K562 (cell line): ENCODE measurements at regions not wholly inside any gene's neighbourhood (a gene's known extent, or its start where the extent isn't known, plus 50 kb on each side); places are given as distances from the start of the nearest gene placed in this dataset.

Source experiments
- ATAC-seq: fragments of 200-7000 bp; cut with Tn5 transposase; 3 replicates; pipeline ENCODE4 v1.9.1; 2020; ENCODE audit warnings: moderate library complexity
- BruUV-seq: library from RNA; stranded (reverse); fragments of 400-500 nt; replicated peaks from 2 replicates; lab custom pipeline; 2021; lab: Mats Ljungman, UMichigan
- CTCF ChIA-PET: fragments of 300-600 bp; formaldehyde crosslinking; extraction: SDS; loops from one replicate; lab custom pipeline; 2021; ENCODE audit warnings: low intra/inter-chr PET ratio; lab: Yijun Ruan, JAX
- POLR2A ChIA-PET: fragments of 300-600, 350-650 bp; sonication (Branson Sonifier 250); formaldehyde crosslinking; extraction: SDS; loops from one replicate; lab custom pipeline; 2021; ENCODE audit warnings: antibody characterized with exemption, inconsistent platforms; lab: Yijun Ruan, JAX
- DNase-seq, 4 experiments: peaks; one replicate each; pipeline versions ENCODE4 v3.0.0 to v3.0.0-alpha.2; 2011 to 2018; ENCODE audit warnings: low spot score in 3 of 4, mixed read lengths in 3 of 4; ENCODE audit errors: extremely low read depth in 1 of 4
- FAIRE-seq: peaks from 2 replicates; lab custom pipeline; 2011; peaks lifted over from hg19 to GRCh38; lab: Jason Lieb, UNC
- H2AFZ ChIP-seq: 2 replicates; pipeline ENCODE4 v1.6.0; 2011; ENCODE audit warnings: low read depth, low read length, control low read depth, inconsistent platforms
- H3K27ac ChIP-seq: fragments of 200-600 bp; 3 replicates; pipeline ENCODE4 v1.8.0; 2011; ENCODE audit warnings: low read depth, mild to moderate bottlenecking, control low read depth, inconsistent platforms, low read length, moderate library complexity, mixed read lengths; ENCODE audit errors: extremely low read depth
- H3K27me3 ChIP-seq, 2 experiments: fragments of 300-600 bp in 1 of 2; 2 replicates in 1 of 2; 3 replicates in 1 of 2; pipeline versions ENCODE4 v1.6.0 to v1.8.0; 2011; ENCODE audit warnings: inconsistent platforms in 2 of 2, low read length in 2 of 2, mild to moderate bottlenecking in 1 of 2, mixed read lengths in 1 of 2, moderate library complexity in 1 of 2; ENCODE audit not compliant: control insufficient read depth in 2 of 2, insufficient read depth in 2 of 2
- H3K36me3 ChIP-seq: fragments of 300-600 bp; 3 replicates; pipeline ENCODE4 v1.8.0; 2011; ENCODE audit warnings: mild to moderate bottlenecking, low read length, inconsistent platforms; ENCODE audit not compliant: control insufficient read depth, insufficient read depth
- H3K4me1 ChIP-seq, 2 experiments: fragments of 200-600 bp in 1 of 2; replicated peaks in 1 of 2; 2 replicates in 1 of 2; 3 replicates in 1 of 2; pipeline versions ENCODE4 v1.5.1 to v1.8.0; 2011; ENCODE audit warnings: inconsistent platforms in 2 of 2, low read length in 2 of 2, mild to moderate bottlenecking in 1 of 2, mixed read lengths in 1 of 2, moderate library complexity in 1 of 2; ENCODE audit not compliant: control insufficient read depth in 2 of 2, insufficient read depth in 2 of 2
- H3K4me2 ChIP-seq: 2 replicates; pipeline ENCODE4 v1.6.1; 2011; ENCODE audit warnings: low read length, control low read depth, inconsistent platforms, mixed read lengths; ENCODE audit not compliant: insufficient read depth
- H3K4me3 ChIP-seq: fragments of 200-600 bp; sonication (generic), shearing (Covaris generic); 2 replicates; pipeline ENCODE4 v1.5.1; 2016; ENCODE audit warnings: control low read depth, inconsistent platforms
- H3K79me2 ChIP-seq: fragments of 200-600 bp; 3 replicates; pipeline ENCODE4 v1.8.0; 2011; ENCODE audit warnings: low read length, inconsistent platforms; ENCODE audit not compliant: control insufficient read depth, insufficient read depth
- H3K9ac ChIP-seq, 2 experiments: 2 replicates each; pipeline versions ENCODE4 v1.6.0 to v1.6.1; 2011; ENCODE audit warnings: low read depth in 2 of 2, low read length in 2 of 2, control low read depth in 1 of 2, inconsistent platforms in 1 of 2, mild to moderate bottlenecking in 1 of 2, mixed read lengths in 1 of 2; ENCODE audit not compliant: insufficient read depth in 1 of 2
- H3K9me1 ChIP-seq: one replicate; pipeline ENCODE4 v1.6.0; 2011; ENCODE audit warnings: inconsistent platforms, mild to moderate bottlenecking, low read length, moderate library complexity; ENCODE audit not compliant: control insufficient read depth, insufficient read depth
- H3K9me3 ChIP-seq: replicated peaks from 2 replicates; pipeline ENCODE4 v1.5.1; 2011; ENCODE audit warnings: low read depth, low read length, inconsistent platforms; ENCODE audit not compliant: control insufficient read depth, insufficient read depth
- H4K20me1 ChIP-seq: replicated peaks from 2 replicates; pipeline ENCODE4 v1.6.1; 2011; ENCODE audit warnings: low read length, inconsistent platforms, mixed read lengths; ENCODE audit not compliant: control insufficient read depth, insufficient read depth
- CCAR2 ChIP-seq: fragments of 200-400 bp; formaldehyde crosslinking; IDR thresholded peaks from 2 replicates; pipeline ENCODE4 v1.6.1; 2017; ENCODE audit warnings: mild to moderate bottlenecking, low read depth, low read length
- KHSRP ChIP-seq: fragments of 450-650 bp; IDR thresholded peaks from 2 replicates; pipeline ENCODE4 v1.6.1; 2017
- U2AF1 ChIP-seq: fragments of 200-400 bp; formaldehyde crosslinking; optimal IDR thresholded peaks from 2 replicates; pipeline ENCODE3; 2017; ENCODE audit warnings: mild to moderate bottlenecking, low read depth, low read length, moderate library complexity
- whole genome bisulfite sequencing: fragments of 100-300 bp; shearing (Covaris generic); methylation state at CpG from one replicate; pipeline ENCODE4 v1.1.6; 2016; ENCODE audit warnings: low coverage, mixed read lengths; ENCODE audit not compliant: insufficient coverage; ENCODE audit errors: missing lambda C conversion rate; 5-methylcytosine and 5-hydroxymethylcytosine counted together
- in situ Hi-C: fragments of 300-500 bp; cut with MboI; formaldehyde crosslinking; loops from 4 replicates; pipeline ENCODE4 v1.15.0; 2018; ENCODE audit warnings: inconsistent platforms, mixed read lengths
- intact Hi-C: fragments of 100-400 bp; cut with micrococcal nuclease; formaldehyde crosslinking; loops from 2 replicates; pipeline ENCODE4 v1.14.2; 2022
- TF ChIP-seq, protein P1 (sequence below): fragments of 450-650 bp; IDR thresholded peaks from 2 replicates; pipeline ENCODE4 v1.6.1; 2018; ENCODE audit not compliant: partially characterized antibody
- TF ChIP-seq, protein P2 (sequence below): sonication (generic); formaldehyde crosslinking; IDR thresholded peaks from 2 replicates; pipeline ENCODE4 v1.8.1; 2023; ENCODE audit warnings: mild to moderate bottlenecking, missing genetic modification reagents
- TF ChIP-seq, protein P3 (sequence below): fragments of 450-650 bp; IDR thresholded peaks from 2 replicates; pipeline ENCODE4 v1.6.1; 2017; ENCODE audit warnings: antibody characterized with exemption, mild to moderate bottlenecking
- TF ChIP-seq, protein P4 (sequence below): sonication (generic); formaldehyde crosslinking; IDR thresholded peaks from 2 replicates; pipeline ENCODE4 v1.8.0; 2023; ENCODE audit warnings: mild to moderate bottlenecking, missing genetic modification reagents

DNA sequence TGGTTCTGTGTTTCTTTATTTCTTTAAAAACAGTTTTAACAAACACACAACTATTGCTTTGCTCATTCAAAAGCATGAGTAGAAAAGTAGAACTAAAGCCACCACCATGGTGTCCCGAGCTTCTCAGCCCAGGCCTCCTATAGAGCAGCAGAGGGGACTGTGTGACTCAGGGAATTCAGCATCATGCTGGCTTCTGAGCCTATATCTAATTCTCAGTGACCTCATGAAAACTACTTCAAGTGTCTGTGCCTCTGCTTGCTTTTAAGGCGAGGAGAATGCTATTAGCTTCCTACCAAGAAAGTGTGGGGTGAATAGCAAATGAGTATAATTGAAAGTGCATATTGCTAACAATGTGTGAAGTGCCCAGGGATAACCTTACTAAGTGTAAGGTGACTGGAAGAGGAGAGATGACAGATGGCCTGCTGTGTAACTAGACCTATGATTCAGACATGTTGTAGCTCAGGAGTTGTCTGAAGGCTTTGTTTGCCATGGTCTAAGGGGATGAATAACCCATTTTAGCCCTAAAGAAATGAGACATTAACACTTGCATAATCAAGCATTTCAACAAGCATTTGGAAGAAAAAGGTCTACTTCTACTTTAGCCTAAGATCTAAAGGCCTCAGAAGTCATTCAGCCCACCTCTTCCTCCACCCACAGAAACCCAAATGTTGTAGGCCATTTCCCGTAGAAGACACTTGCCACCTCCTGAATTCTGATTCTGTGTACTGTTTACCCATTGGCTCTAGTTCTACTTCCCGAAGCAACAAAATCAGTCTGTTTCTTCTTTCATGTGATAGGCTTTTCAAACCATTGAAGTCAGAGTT, 121.5 kb upstream of the ARG1 start:
- no peak for ATAC-seq
- Histone ChIP-seq H3K4me2 (no peak overlapping the region), H2AFZ (no peak overlapping the region), H3K27ac (no peak overlapping the region), H3K27me3 (no peaks in the 10 kb centered on the region), H3K9me1 (no peaks in the 10 kb centered on the region), H3K9me3 (no peaks in the 10 kb centered on the region), H3K9ac (no peak overlapping the region), H3K4me1 (no peaks in the 10 kb centered on the region), H3K79me2 (no peaks in the 10 kb centered on the region), H3K36me3 (no peaks in the 10 kb centered on the region), H4K20me1 (no peaks in the 10 kb centered on the region), H3K4me3 (no peak overlapping the region)
- WGBS = 0% methylated on average over 4 of the region's 4 CpGs
- ChIA-PET CTCF (no interaction called here), POLR2A (no interaction called here)
- intact Hi-C loops (no loop called here), in situ Hi-C loops (no loop called here)
- no peak for FAIRE-seq
- DNase-seq = no peak
- BruUV-seq = no TSS peak
- TF ChIP-seq, protein P1, sequence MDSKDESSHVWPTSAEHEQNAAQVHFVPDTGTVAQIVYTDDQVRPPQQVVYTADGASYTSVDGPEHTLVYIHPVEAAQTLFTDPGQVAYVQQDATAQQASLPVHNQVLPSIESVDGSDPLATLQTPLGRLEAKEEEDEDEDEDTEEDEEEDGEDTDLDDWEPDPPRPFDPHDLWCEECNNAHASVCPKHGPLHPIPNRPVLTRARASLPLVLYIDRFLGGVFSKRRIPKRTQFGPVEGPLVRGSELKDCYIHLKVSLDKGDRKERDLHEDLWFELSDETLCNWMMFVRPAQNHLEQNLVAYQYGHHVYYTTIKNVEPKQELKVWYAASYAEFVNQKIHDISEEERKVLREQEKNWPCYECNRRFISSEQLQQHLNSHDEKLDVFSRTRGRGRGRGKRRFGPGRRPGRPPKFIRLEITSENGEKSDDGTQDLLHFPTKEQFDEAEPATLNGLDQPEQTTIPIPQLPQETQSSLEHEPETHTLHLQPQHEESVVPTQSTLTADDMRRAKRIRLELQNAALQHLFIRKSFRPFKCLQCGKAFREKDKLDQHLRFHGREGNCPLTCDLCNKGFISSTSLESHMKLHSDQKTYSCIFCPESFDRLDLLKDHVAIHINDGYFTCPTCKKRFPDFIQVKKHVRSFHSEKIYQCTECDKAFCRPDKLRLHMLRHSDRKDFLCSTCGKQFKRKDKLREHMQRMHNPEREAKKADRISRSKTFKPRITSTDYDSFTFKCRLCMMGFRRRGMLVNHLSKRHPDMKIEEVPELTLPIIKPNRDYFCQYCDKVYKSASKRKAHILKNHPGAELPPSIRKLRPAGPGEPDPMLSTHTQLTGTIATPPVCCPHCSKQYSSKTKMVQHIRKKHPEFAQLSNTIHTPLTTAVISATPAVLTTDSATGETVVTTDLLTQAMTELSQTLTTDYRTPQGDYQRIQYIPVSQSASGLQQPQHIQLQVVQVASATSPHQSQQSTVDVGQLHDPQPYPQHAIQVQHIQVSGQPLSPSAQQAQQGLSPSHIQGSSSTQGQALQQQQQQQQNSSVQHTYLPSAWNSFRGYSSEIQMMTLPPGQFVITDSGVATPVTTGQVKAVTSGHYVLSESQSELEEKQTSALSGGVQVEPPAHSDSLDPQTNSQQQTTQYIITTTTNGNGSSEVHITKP = no peak
- TF ChIP-seq, protein P2, sequence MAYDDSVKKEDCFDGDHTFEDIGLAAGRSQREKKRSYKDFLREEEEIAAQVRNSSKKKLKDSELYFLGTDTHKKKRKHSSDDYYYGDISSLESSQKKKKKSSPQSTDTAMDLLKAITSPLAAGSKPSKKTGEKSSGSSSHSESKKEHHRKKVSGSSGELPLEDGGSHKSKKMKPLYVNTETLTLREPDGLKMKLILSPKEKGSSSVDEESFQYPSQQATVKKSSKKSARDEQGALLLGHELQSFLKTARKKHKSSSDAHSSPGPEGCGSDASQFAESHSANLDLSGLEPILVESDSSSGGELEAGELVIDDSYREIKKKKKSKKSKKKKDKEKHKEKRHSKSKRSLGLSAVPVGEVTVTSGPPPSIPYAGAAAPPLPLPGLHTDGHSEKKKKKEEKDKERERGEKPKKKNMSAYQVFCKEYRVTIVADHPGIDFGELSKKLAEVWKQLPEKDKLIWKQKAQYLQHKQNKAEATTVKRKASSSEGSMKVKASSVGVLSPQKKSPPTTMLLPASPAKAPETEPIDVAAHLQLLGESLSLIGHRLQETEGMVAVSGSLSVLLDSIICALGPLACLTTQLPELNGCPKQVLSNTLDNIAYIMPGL (CRISPR knock-in tag) = no peak
- TF ChIP-seq, protein P3, sequence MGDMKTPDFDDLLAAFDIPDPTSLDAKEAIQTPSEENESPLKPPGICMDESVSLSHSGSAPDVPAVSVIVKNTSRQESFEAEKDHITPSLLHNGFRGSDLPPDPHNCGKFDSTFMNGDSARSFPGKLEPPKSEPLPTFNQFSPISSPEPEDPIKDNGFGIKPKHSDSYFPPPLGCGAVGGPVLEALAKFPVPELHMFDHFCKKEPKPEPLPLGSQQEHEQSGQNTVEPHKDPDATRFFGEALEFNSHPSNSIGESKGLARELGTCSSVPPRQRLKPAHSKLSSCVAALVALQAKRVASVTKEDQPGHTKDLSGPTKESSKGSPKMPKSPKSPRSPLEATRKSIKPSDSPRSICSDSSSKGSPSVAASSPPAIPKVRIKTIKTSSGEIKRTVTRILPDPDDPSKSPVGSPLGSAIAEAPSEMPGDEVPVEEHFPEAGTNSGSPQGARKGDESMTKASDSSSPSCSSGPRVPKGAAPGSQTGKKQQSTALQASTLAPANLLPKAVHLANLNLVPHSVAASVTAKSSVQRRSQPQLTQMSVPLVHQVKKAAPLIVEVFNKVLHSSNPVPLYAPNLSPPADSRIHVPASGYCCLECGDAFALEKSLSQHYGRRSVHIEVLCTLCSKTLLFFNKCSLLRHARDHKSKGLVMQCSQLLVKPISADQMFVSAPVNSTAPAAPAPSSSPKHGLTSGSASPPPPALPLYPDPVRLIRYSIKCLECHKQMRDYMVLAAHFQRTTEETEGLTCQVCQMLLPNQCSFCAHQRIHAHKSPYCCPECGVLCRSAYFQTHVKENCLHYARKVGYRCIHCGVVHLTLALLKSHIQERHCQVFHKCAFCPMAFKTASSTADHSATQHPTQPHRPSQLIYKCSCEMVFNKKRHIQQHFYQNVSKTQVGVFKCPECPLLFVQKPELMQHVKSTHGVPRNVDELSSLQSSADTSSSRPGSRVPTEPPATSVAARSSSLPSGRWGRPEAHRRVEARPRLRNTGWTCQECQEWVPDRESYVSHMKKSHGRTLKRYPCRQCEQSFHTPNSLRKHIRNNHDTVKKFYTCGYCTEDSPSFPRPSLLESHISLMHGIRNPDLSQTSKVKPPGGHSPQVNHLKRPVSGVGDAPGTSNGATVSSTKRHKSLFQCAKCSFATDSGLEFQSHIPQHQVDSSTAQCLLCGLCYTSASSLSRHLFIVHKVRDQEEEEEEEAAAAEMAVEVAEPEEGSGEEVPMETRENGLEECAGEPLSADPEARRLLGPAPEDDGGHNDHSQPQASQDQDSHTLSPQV = no peak
- TF ChIP-seq CCAR2 (no peak), U2AF1 (no peak), KHSRP (no peak)
- TF ChIP-seq, protein P4, sequence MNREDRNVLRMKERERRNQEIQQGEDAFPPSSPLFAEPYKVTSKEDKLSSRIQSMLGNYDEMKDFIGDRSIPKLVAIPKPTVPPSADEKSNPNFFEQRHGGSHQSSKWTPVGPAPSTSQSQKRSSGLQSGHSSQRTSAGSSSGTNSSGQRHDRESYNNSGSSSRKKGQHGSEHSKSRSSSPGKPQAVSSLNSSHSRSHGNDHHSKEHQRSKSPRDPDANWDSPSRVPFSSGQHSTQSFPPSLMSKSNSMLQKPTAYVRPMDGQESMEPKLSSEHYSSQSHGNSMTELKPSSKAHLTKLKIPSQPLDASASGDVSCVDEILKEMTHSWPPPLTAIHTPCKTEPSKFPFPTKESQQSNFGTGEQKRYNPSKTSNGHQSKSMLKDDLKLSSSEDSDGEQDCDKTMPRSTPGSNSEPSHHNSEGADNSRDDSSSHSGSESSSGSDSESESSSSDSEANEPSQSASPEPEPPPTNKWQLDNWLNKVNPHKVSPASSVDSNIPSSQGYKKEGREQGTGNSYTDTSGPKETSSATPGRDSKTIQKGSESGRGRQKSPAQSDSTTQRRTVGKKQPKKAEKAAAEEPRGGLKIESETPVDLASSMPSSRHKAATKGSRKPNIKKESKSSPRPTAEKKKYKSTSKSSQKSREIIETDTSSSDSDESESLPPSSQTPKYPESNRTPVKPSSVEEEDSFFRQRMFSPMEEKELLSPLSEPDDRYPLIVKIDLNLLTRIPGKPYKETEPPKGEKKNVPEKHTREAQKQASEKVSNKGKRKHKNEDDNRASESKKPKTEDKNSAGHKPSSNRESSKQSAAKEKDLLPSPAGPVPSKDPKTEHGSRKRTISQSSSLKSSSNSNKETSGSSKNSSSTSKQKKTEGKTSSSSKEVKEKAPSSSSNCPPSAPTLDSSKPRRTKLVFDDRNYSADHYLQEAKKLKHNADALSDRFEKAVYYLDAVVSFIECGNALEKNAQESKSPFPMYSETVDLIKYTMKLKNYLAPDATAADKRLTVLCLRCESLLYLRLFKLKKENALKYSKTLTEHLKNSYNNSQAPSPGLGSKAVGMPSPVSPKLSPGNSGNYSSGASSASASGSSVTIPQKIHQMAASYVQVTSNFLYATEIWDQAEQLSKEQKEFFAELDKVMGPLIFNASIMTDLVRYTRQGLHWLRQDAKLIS (CRISPR knock-in tag) = no peak
